ENCODE measurements at regions not wholly inside any gene's neighbourhood (a gene's known extent, or its start where the extent isn't known, plus 50 kb on each side); places are given as distances from the start of the nearest gene placed in this dataset.

DNA sequence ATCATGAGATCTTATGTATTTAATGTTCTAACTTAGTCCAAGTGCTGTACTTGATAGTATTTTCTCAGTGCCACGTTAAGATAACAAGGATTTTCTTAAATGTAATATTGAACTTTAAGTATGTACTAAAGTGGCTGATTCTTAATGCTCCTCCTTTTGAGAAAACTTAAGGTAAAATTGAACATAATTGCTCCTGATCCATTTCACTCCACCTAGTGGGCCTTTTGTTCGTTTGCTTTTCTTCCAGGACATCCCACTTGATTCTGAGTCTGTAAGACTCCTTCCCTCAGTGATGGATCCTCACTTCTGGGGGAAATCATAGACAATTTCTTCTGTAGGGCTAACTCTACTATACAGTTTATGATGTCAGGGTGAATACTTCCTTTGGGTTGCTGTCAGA lies 173.1 kb downstream of the LMO4 start:
- DNase-seq (ENCODE audit: low read depth in 1 of 2, low spot score in 1 of 2), result no peak
- TF ChIP-seq POLR2AphosphoS5 (IDR thresholded peaks at IDR 0.05; ENCODE audit: low read depth) (no peak), GABPA (IDR thresholded peaks at IDR 0.05; ENCODE audit: low read depth) (no peak), SPI1 (IDR thresholded peaks at IDR 0.05; ENCODE audit: borderline replicate concordance, low read depth) (no peak), CTCF (IDR thresholded peaks at IDR 0.05; ENCODE audit: insufficient read depth, low read length) (no peak), REST (IDR thresholded peaks at IDR 0.05; ENCODE audit: insufficient replicate concordance, low read depth) (no peak)
- no peak overlapping the region for H3K27ac ChIP-seq (replicated peaks)
- no peak overlapping the region for H3K4me3 ChIP-seq (replicated peaks; ENCODE audit: insufficient read depth, low read length)
- H3K27me3 ChIP-seq (ENCODE audit: insufficient read depth, poor library complexity, severe bottlenecking), result no peaks in the 10 kb centered on the region

- DNase-seq (ENCODE audit: low read depth in 1 of 2, low spot score in 1 of 2), result no peak
- no peak for TF ChIP-seq GABPA (IDR thresholded peaks at IDR 0.05; ENCODE audit: low read depth)
- no peak for TF ChIP-seq CTCF (IDR thresholded peaks at IDR 0.05; ENCODE audit: insufficient read depth, low read length)
- no peak for TF ChIP-seq SPI1 (IDR thresholded peaks at IDR 0.05; ENCODE audit: borderline replicate concordance, low read depth)
- no peak for TF ChIP-seq REST (IDR thresholded peaks at IDR 0.05; ENCODE audit: insufficient replicate concordance, low read depth)
- no peak for TF ChIP-seq POLR2AphosphoS5 (IDR thresholded peaks at IDR 0.05; ENCODE audit: low read depth)
- no peak overlapping the region for H3K4me3 ChIP-seq (replicated peaks; ENCODE audit: insufficient read depth, low read length)
- H3K27ac ChIP-seq (replicated peaks), result no peak overlapping the region
- no peaks in the 10 kb centered on the region for H3K27me3 ChIP-seq (ENCODE audit: insufficient read depth, poor library complexity, severe bottlenecking)
These were observed 176.8 kb downstream of the LMO4 start for GRCh38 chr1:87505391-87505983.

DNA sequence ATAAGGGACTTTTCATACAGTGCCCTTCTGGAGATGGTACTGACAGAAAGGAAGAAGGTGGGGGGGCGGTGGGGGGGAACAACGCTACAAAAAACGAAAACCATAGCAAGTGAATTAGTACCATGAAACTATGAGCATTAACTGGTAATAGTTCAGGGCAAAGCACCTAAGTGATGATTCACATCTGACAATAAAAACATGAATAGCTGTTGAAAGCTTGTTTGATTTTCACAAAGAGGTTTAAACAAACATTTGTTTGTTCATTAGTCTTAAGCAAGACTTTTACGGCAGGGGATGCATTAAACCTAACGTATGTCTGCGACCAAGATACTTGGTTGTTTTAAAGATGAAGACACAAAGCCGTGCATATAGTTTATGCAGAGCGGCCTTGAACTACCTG lies 177.5 kb downstream of the LMO4 start:
- no peak for DNase-seq (ENCODE audit: low read depth in 1 of 2, low spot score in 1 of 2)

More for the DNA sequence above, 177.5 kb downstream of the LMO4 start:
- Histone ChIP-seq H3K27ac (replicated peaks) (no peak overlapping the region), H3K4me3 (replicated peaks; ENCODE audit: insufficient read depth, low read length) (no peak overlapping the region), H3K27me3 (ENCODE audit: insufficient read depth, poor library complexity, severe bottlenecking) (no peaks in the 10 kb centered on the region)
- TF ChIP-seq POLR2AphosphoS5 (IDR thresholded peaks at IDR 0.05; ENCODE audit: low read depth) (no peak), GABPA (IDR thresholded peaks at IDR 0.05; ENCODE audit: low read depth) (no peak), CTCF (IDR thresholded peaks at IDR 0.05; ENCODE audit: insufficient read depth, low read length) (no peak), REST (IDR thresholded peaks at IDR 0.05; ENCODE audit: insufficient replicate concordance, low read depth) (no peak), SPI1 (IDR thresholded peaks at IDR 0.05; ENCODE audit: borderline replicate concordance, low read depth) (no peak)

Data from HL-60 (cell line).